ENCODE measurements at regions not wholly inside any gene's neighbourhood (a gene's known extent, or its start where the extent isn't known, plus 50 kb on each side); places are given as distances from the start of the nearest gene placed in this dataset.

DNA sequence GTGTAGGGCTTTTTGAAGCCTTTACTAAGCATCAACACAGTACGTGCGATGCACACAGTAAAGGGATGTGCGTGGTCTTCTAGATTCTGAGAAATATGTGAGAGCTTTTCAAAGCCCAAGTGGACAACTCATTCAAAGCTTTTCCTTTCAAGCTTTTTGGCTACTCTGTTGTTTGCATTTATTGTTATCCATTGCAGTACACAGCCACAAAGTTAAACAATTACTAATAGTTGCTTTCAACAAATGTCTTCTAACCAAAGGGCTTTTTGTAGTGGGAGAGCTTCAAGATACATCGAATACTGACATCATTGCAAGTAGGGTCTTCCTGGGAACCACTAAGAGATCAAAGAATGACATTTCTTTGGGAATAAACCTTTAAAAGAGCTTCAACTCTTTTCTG, 97.9 kb upstream of the ETV3 start:
- in situ Hi-C loops (cut with MboI; ENCODE audit: low sequenced_read_pairs), result no loop called here
- CTCF ChIA-PET, result no interaction called here

More for the DNA sequence above, 97.9 kb upstream of the ETV3 start:
- no peak for TF ChIP-seq RAD21 (IDR thresholded peaks at IDR 0.05; ENCODE audit: low read length)
- TF ChIP-seq CTCF (conservative IDR thresholded peaks at IDR 0.05; ENCODE audit: low read depth, low read length), result no peak
- TF ChIP-seq BHLHE40 (IDR thresholded peaks at IDR 0.05; ENCODE audit: low read depth, low read length), result no peak
- TF ChIP-seq FOS (IDR thresholded peaks at IDR 0.05; ENCODE audit: low read depth, low read length), result no peak
- no peak for TF ChIP-seq RCOR1 (IDR thresholded peaks at IDR 0.05; ENCODE audit: insufficient replicate concordance, low read length)
- no peak for TF ChIP-seq ELK1 (IDR thresholded peaks at IDR 0.05; ENCODE audit: borderline replicate concordance, low read depth, low read length)
- TF ChIP-seq RFX5 (IDR thresholded peaks at IDR 0.05; ENCODE audit: low read depth, low read length), result no peak
- no peak for TF ChIP-seq POLR2A (IDR thresholded peaks at IDR 0.05; ENCODE audit: low read depth, low read length)
- TF ChIP-seq NFE2L2 (IDR thresholded peaks at IDR 0.05; ENCODE audit: low read depth, low read length), result no peak
- no peak for TF ChIP-seq SMC3 (IDR thresholded peaks at IDR 0.05; ENCODE audit: low read depth, low read length)
- no peaks in the 10 kb centered on the region; the same call in 1 of the 2 replicates for H3K27me3 ChIP-seq (ENCODE audit: control insufficient read depth, insufficient read depth, low read length)
- no peaks in the 10 kb centered on the region for H3K9me3 ChIP-seq (ENCODE audit: control insufficient read depth, insufficient read depth, low read length)
- H2BK120ac ChIP-seq (ENCODE audit: low read depth, low read length), result no peak overlapping the region
- no CpG with 5 or more reads among the region's 4 CpGs for WGBS, 2 experiments (ENCODE audit: extremely low coverage in 2 of 2, insufficient read length in 1 of 2)
- H3K4ac ChIP-seq (ENCODE audit: low read depth, low read length), result no peak overlapping the region
- no peaks in the 10 kb centered on the region for H3K4me1 ChIP-seq (ENCODE audit: control insufficient read depth, insufficient read depth, low read length)
- POLR2A ChIA-PET (ENCODE audit: unreplicated experiment), result no interaction called here
- H2BK5ac ChIP-seq (ENCODE audit: low read depth, low read length, poor library complexity, severe bottlenecking), result no peak overlapping the region
- H3K4me3 ChIP-seq (ENCODE audit: insufficient read depth, low read depth, low read length), result no peak overlapping the region
- BruUV-seq (replicated peaks), result no TSS peak
- no peak overlapping the region for H4K8ac ChIP-seq (ENCODE audit: low read depth in 2 of 2, low read length in 2 of 2)
- H3K79me1 ChIP-seq (ENCODE audit: low read depth in 1 of 2, low read length in 2 of 2), result no peaks in the 10 kb centered on the region
- H2AK5ac ChIP-seq (ENCODE audit: low read depth, low read length), result no peak overlapping the region
- no peak for DNase-seq
- H4K91ac ChIP-seq (ENCODE audit: insufficient read depth, low read depth, low read length), result no peak overlapping the region
- H4K5ac ChIP-seq (ENCODE audit: low read depth, low read length), result no peak overlapping the region
- H3K23ac ChIP-seq (ENCODE audit: low read depth, low read length), result no peak overlapping the region
- ATAC-seq (ENCODE audit: low read depth), result no peak
- no peak overlapping the region for H3K56ac ChIP-seq (ENCODE audit: extremely low read depth, insufficient read depth, low read length)
- H3K27ac ChIP-seq (ENCODE audit: insufficient read depth, low read length), result no peak overlapping the region
- intact Hi-C loops (cut with micrococcal nuclease), result no loop called here
- H2AK9ac ChIP-seq (replicated peaks; ENCODE audit: low read depth, low read length, poor library complexity), result no peak overlapping the region
- H2BK15ac ChIP-seq (ENCODE audit: low read depth, low read length), result no peak overlapping the region
- no peaks in the 10 kb centered on the region for H3K9me1 ChIP-seq (ENCODE audit: insufficient read depth, low read length)
- H3K18ac ChIP-seq (ENCODE audit: low read depth, low read length), result no peak overlapping the region
- no peak overlapping the region for H3K9ac ChIP-seq (ENCODE audit: low read depth, low read length)
- no peaks in the 10 kb centered on the region for H3K36me3 ChIP-seq (ENCODE audit: control insufficient read depth, insufficient read depth, low read length)
- no peak overlapping the region for H3K14ac ChIP-seq (replicated peaks; ENCODE audit: low read depth, low read length)
- H2BK20ac ChIP-seq (ENCODE audit: low read depth, low read length), result no peak overlapping the region
- dilution Hi-C loops (cut with HindIII; ENCODE audit: low sequenced_read_pairs, unreplicated experiment), result no loop called here
- no peak overlapping the region for H2AFZ ChIP-seq (replicated peaks; ENCODE audit: low read length, poor library complexity)
- no peaks in the 10 kb centered on the region for H4K20me1 ChIP-seq (ENCODE audit: insufficient read depth, low read length)
- H3K4me2 ChIP-seq (ENCODE audit: low read depth, low read length), result no peak overlapping the region
